Ishikawa (cell line): ENCODE measurements at regions not wholly inside any gene's neighbourhood (a gene's known extent, or its start where the extent isn't known, plus 50 kb on each side); places are given as distances from the start of the nearest gene placed in this dataset.

Experiments used
- CEBPB ChIP-seq: IDR thresholded peaks from 2 replicates; pipeline ENCODE4 v1.6.1; 2012
- MAX ChIP-seq: IDR thresholded peaks from 2 replicates; pipeline ENCODE4 v1.6.1; 2012
- TAF1 ChIP-seq: IDR thresholded peaks from 2 replicates; pipeline ENCODE4 v1.6.1; 2012; ENCODE audit warnings: low read depth, mild to moderate bottlenecking
- TCF12 ChIP-seq: IDR thresholded peaks from 2 replicates; pipeline ENCODE4 v1.6.1; 2012; ENCODE audit warnings: low read depth
- YY1 ChIP-seq: IDR thresholded peaks from 2 replicates; pipeline ENCODE4 v1.6.1; 2012; ENCODE audit warnings: low read depth

GRCh38 chr15:38921471-38921870, 356.9 kb upstream of the RASGRP1 start:
- no peak for TF ChIP-seq YY1
- TF ChIP-seq CEBPB = no peak
- TF ChIP-seq TCF12 = no peak
- TF ChIP-seq TAF1 = no peak
- TF ChIP-seq MAX = no peak
